GM18508 (cell line): ENCODE measurements at regions not wholly inside any gene's neighbourhood (a gene's known extent, or its start where the extent isn't known, plus 50 kb on each side); places are given as distances from the start of the nearest gene placed in this dataset.
"Not testable (repeated sequence)": the region's sequence is repeated elsewhere in the genome, so short reads cannot be mapped to it uniquely, and the experiment has no call there.

ENCODE experiments used
- ATAC-seq: cut with Tn5 transposase; IDR thresholded peaks from one replicate; pipeline ENCODE4 v1.9.1; 2021; ENCODE audit warnings: moderate number of reproducible peaks; ENCODE audit not compliant: insufficient read depth, unreplicated experiment

GRCh38 chr16:66127459-66128370 lies 238.8 kb upstream of the CDH5 start:
- no peak for ATAC-seq

GRCh38 chr16:66121466-66121865 lies 245.0 kb upstream of the CDH5 start:
- ATAC-seq = no peak

DNA sequence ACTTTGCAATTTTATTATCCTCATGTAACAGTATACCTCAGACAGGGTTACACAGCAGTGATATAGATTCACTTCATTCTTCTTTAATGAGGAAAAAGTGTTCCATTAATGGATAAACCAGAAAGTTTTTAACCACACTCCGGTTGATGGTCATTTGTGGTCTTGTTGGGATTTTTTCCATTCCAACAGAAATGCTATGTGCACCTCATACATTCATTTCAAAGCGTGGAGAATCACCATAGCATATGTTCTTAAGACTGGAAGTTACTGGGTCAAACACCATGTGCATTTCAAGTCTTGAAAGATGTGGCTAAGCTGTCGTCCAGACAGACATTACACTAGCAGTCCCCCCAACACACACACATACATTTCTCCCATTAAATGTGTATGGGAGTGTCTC lies 245.8 kb upstream of the CDH5 start:
- ATAC-seq = no peak

DNA sequence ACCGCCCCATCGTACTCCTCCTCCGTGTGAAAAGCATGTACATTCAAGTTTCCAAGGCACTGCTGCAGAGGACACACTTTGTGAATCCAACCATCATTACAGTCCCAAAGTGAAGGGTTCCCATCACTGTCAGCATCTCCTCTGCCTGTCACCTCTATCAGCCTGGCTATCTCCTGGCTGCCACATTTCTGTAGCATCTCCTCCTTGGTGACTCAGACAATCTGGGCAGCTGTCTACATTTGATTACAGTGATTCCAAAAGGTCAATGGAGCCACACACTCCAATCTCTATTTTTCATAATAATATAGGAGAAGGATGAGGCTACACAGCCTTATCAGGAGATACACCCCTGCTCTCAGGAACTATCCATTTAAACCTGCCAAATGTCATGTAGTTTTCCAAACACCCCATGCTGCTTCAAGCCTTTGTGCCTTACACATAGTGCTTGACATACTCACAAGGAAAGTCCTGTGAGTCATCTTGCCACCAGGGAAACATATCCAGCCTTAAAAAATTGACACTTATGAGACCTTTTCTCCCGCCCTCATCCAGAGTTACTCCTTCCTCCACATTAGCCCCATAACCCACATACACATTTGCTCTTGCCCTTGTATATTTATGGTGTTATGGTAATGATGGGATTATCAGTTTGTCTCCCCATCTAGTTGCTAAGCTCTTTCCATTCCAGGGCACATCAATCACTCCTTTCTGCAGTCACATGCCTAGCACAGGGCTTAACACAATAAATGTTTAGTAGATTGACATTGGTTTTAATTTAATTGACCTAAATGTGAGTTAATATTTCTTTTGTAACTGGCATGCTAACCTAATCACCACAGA lies 250.1 kb upstream of the CDH5 start:
- ATAC-seq = no peak

- ATAC-seq = no peak
Observed at GRCh38 chr16:66115373-66115772, 251.1 kb upstream of the CDH5 start.

DNA sequence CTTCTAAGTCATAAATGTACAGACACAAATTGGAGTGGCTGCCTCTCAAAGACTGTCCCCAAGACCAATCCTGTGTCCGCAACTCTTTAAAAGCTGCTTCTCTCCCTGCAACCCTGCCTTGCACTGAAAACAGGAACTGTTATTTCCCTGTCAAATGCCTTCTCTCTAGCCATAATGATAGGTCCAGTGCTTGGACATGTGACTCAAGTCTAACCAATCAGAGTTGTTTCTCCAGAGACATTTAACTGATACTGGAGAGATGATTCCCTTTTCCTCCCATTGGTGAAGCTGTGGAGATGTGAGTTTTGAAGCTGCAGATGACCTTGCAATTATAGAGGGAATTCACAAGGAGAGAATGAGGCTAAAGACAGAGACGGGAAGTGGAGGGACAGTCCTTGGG lies 253.3 kb upstream of the CDH5 start:
- no peak for ATAC-seq

DNA sequence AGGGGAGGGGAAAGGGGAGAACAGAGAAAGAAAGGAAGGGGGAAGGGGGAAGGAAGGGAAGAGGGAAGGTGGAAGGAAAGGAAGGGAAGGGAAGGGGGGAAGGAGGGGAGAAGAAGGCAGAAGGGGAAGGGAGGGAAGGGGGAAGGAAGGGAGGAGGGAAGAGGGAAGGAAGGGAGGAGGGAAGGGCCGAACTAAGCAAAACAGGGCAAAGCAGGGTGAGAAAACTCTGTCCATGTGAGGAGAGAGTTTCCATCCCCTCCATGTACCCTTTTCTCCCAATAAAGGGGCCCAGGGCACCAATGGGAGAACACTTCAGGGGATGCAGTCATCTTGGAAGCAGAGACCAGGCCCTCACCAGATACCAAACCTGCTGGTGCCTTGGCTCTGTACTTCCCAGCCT lies 256.8 kb upstream of the CDH5 start:
- ATAC-seq = no peak

DNA sequence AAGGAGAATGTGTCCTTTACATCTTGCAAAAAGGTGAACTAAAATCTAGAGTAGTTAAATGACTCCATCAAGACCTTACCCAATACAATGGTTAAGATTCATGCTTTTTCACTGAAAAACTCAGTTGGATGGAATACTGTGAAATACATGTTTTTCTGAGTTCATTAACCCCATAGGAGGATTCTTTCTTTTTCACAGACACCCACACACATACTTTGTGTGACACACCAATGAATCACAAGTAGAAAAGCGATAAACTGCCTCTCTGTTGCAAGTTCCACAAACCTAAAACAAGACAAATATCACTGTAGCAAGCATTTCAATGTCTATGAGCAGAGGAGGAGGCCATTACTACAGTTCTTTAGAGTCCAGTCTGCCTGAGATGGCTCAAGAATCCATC lies 258.8 kb upstream of the CDH5 start:
- no peak for ATAC-seq

- ATAC-seq = no peak
Observed at GRCh38 chr16:66103211-66103610, 263.3 kb upstream of the CDH5 start.

DNA sequence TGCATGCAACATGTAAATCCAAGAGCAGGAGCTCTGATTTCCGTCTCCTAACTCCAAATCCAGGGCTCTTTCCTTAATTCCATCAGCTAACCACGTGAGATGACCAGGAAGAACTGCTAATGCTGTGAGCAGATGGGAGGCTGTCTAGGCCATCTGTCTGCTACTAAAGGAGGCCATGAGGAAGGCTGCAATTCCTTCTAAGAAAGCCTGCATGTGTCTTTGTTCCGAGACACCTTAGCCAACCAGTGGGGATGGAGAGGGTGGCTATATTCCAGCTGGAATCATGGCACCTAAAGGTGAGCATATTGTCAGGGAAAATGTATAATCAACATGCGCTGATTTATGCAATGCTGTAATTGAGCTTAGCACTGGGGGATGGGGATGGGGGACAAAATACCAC lies 267.2 kb upstream of the CDH5 start:
- no peak for ATAC-seq

- ATAC-seq = no peak
Observed at GRCh38 chr16:66097751-66098150, 268.7 kb upstream of the CDH5 start.

GRCh38 chr16:66095676-66096075 lies 270.8 kb upstream of the CDH5 start:
- no peak for ATAC-seq

GRCh38 chr16:66093191-66093590 lies 273.3 kb upstream of the CDH5 start:
- no peak for ATAC-seq

DNA sequence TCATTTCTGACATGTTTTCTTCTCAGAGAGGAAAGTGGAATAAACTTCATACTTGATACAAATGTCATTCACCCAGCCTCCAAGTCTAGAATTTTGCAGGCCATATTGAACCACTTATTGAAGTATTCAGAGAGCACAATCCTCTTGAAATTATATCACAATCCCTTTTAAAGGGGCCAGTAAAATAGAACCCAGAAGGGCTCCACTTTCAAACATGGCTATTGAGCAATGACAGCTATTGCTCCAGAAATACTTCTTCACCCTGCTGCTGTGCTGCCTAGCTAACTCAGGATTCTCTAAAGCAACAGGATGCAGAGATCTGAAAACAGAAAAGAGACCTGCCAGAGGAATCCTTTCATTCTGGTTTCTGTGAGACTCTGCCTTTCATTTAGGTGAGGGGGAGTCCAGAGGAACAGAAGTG lies 275.0 kb upstream of the CDH5 start:
- ATAC-seq = no peak

- ATAC-seq = no peak
Observed at GRCh38 chr16:66088681-66089080, 277.8 kb upstream of the CDH5 start.

DNA sequence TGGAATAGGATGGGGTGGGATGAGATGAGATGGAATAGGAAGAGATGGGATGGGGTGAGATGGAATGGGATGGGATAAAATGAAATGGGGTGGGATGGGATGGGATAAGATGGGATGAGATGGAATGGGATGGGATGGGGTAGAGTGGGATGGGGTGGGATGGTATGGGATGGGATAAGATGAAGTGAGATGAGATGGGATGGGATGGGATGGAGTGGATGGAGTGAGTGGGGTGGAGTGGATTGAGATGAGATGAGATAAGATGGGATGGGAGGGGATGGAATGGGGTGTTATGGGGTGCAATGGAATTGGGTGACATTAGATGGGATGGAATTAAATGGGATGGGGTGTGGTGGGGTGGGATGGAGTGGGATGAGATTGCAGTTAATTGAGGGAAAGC lies 279.2 kb upstream of the CDH5 start:
- no peak for ATAC-seq

GRCh38 chr16:66085651-66086050 lies 280.8 kb upstream of the CDH5 start:
- ATAC-seq = no peak

- ATAC-seq = not testable (repeated sequence)
Observed at GRCh38 chr16:66084731-66085130, 281.8 kb upstream of the CDH5 start.

GRCh38 chr16:66084306-66084705 lies 282.2 kb upstream of the CDH5 start:
- no peak for ATAC-seq

- no peak for ATAC-seq
Observed at GRCh38 chr16:66083171-66083570, 283.3 kb upstream of the CDH5 start.

DNA sequence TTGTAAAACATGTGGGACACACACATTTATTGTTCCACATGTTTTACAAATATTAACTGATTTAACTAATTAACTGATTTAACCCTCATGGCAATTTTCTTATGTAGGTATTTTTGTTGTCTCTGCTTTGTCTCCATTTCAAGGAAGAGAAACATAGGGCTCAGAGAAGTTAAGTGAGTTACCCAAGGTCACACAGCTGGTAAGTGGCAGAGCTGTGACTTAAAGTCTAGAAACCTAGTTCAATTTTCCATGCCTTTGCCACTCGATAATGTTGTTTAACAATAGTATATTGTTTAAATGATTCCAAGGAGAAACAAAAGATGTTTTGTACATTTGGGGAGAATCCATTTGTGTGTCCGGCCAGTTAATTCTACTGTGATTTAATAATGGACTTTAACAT lies 284.1 kb upstream of the CDH5 start:
- ATAC-seq = no peak
